Keratinocyte (primary cell): ENCODE measurements at regions not wholly inside any gene's neighbourhood (a gene's known extent, or its start where the extent isn't known, plus 50 kb on each side); places are given as distances from the start of the nearest gene placed in this dataset.

Source experiments
- DNase-seq: peaks from one replicate; pipeline ENCODE4 v3.0.0-alpha.2; 2011; ENCODE audit warnings: low read depth, missing footprints, low spot score
- FAIRE-seq: peaks from 2 replicates; lab custom pipeline; 2011; peaks lifted over from hg19 to GRCh38; lab: Jason Lieb, UNC
- H2AFZ ChIP-seq: 2 replicates; pipeline ENCODE4 v1.6.0; 2012; ENCODE audit warnings: low read length, control low read depth, inconsistent platforms; ENCODE audit not compliant: control insufficient read depth
- H3K27ac ChIP-seq: 2 replicates; pipeline ENCODE4 v1.5.1; 2011; ENCODE audit warnings: low read length; ENCODE audit not compliant: control insufficient read depth, insufficient read depth
- H3K27me3 ChIP-seq: 3 replicates; pipeline ENCODE4 v1.6.0; 2011; ENCODE audit warnings: low read length; ENCODE audit not compliant: control insufficient read depth, insufficient read depth; ENCODE audit errors: extremely low read depth
- H3K36me3 ChIP-seq, 2 experiments: 2 replicates in 1 of 2; 3 replicates in 1 of 2; pipeline ENCODE4 v1.5.1; 2011; ENCODE audit warnings: low read length in 2 of 2, mild to moderate bottlenecking in 1 of 2; ENCODE audit not compliant: control insufficient read depth in 2 of 2, insufficient read depth in 2 of 2; ENCODE audit errors: extremely low read depth in 1 of 2
- H3K4me1 ChIP-seq: 3 replicates; pipeline ENCODE4 v1.5.1; 2011; ENCODE audit warnings: low read length; ENCODE audit not compliant: control insufficient read depth, insufficient read depth; ENCODE audit errors: extremely low read depth
- H3K4me2 ChIP-seq: 3 replicates; pipeline ENCODE4 v1.6.0; 2011; ENCODE audit warnings: low read depth, low read length; ENCODE audit not compliant: control insufficient read depth, insufficient read depth; ENCODE audit errors: extremely low read depth
- H3K4me3 ChIP-seq, 3 experiments: fragments of 200-600 bp in 1 of 3; sonication (generic) in 1 of 3; 2 replicates in 2 of 3; 3 replicates in 1 of 3; pipeline ENCODE4 v1.5.1; 2011 to 2016; ENCODE audit warnings: low read length in 3 of 3, mild to moderate bottlenecking in 3 of 3, control low read depth in 2 of 3, inconsistent platforms in 1 of 3, low read depth in 1 of 3, mixed read lengths in 1 of 3, mixed run types in 1 of 3, moderate library complexity in 1 of 3; ENCODE audit not compliant: control insufficient read depth in 2 of 3, insufficient read depth in 2 of 3; ENCODE audit errors: extremely low read depth in 1 of 3
- H3K79me2 ChIP-seq: 2 replicates; pipeline ENCODE4 v1.6.0; 2012; ENCODE audit warnings: low read length; ENCODE audit not compliant: control insufficient read depth, insufficient read depth
- H3K9ac ChIP-seq: 3 replicates; pipeline ENCODE4 v1.6.0; 2011; ENCODE audit warnings: low read length; ENCODE audit not compliant: control insufficient read depth, insufficient read depth; ENCODE audit errors: extremely low read depth
- H3K9me1 ChIP-seq: 3 replicates; pipeline ENCODE4 v1.6.0; 2011; ENCODE audit warnings: low read length; ENCODE audit not compliant: control insufficient read depth, insufficient read depth; ENCODE audit errors: extremely low read depth
- H3K9me3 ChIP-seq: 2 replicates; pipeline ENCODE4 v1.5.1; 2012; ENCODE audit warnings: low read depth, low read length; ENCODE audit not compliant: control insufficient read depth
- H4K20me1 ChIP-seq: 3 replicates; pipeline ENCODE4 v1.6.0; 2011; ENCODE audit warnings: low read length; ENCODE audit not compliant: control insufficient read depth, insufficient read depth; ENCODE audit errors: extremely low read depth
- EZH2 ChIP-seq: IDR thresholded peaks from one replicate; pipeline ENCODE4 v1.6.1; 2012; ENCODE audit warnings: inconsistent platforms, mild to moderate bottlenecking, low read length, moderate library complexity
- dilution Hi-C: fragments of 300-500 bp; cut with MboI; formaldehyde crosslinking; loops from one replicate; pipeline ENCODE4 v1.7.0; 2020; ENCODE audit warnings: low sequenced_read_pairs; ENCODE audit not compliant: extremely low pct_ligation_motif_present
- TF ChIP-seq, protein P1 (sequence below), 3 experiments: IDR thresholded peaks in 1 of 3; conservative IDR thresholded peaks in 1 of 3; optimal IDR thresholded peaks in 1 of 3; 2 replicates in 2 of 3; 3 replicates in 1 of 3; pipeline versions ENCODE3 to v1.5.1; 2011; ENCODE audit warnings: low read length in 3 of 3, mild to moderate bottlenecking in 3 of 3, moderate library complexity in 2 of 3, control low read depth in 1 of 3, inconsistent platforms in 1 of 3; ENCODE audit not compliant: insufficient read depth in 2 of 3; ENCODE audit errors: extremely low read depth in 1 of 3

DNA sequence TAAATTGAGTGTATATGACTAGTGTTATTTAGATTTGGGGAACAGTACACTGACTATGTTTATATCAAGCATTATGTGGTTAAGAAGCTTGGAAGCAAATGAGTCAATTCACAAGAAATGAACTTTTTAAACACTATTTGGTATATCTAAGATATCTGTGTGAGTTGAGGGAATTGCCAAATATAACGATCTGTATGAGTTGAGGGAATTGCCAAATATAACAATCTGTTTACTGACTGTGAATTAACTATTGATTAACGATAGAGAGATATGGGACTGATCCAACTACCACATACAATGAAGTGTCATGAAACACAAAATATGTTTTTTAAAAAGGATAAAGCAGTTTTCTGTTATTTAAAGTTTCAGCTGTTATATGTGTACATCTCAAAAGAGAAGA, 301.4 kb downstream of the TENT4A start:
- no peaks in the 10 kb centered on the region for H3K36me3 ChIP-seq
- dilution Hi-C loops = no loop called here
- no peak overlapping the region for H3K9ac ChIP-seq
- no peak for TF ChIP-seq EZH2
- TF ChIP-seq, protein P1, sequence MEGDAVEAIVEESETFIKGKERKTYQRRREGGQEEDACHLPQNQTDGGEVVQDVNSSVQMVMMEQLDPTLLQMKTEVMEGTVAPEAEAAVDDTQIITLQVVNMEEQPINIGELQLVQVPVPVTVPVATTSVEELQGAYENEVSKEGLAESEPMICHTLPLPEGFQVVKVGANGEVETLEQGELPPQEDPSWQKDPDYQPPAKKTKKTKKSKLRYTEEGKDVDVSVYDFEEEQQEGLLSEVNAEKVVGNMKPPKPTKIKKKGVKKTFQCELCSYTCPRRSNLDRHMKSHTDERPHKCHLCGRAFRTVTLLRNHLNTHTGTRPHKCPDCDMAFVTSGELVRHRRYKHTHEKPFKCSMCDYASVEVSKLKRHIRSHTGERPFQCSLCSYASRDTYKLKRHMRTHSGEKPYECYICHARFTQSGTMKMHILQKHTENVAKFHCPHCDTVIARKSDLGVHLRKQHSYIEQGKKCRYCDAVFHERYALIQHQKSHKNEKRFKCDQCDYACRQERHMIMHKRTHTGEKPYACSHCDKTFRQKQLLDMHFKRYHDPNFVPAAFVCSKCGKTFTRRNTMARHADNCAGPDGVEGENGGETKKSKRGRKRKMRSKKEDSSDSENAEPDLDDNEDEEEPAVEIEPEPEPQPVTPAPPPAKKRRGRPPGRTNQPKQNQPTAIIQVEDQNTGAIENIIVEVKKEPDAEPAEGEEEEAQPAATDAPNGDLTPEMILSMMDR (optimal IDR thresholded peaks at IDR 0.05 in 1 of 3, IDR thresholded peaks at IDR 0.05 in 1 of 3, conservative IDR thresholded peaks at IDR 0.05 in 1 of 3; ENCODE audit: extremely low read depth in 1 of 3, insufficient read depth in 2 of 3, low read length in 3 of 3) = no peak
- FAIRE-seq (no peak), DNase-seq (no peak)
- no peaks in the 10 kb centered on the region for H3K79me2 ChIP-seq
- no peaks in the 10 kb centered on the region for H3K4me1 ChIP-seq
- H4K20me1 ChIP-seq = no peaks in the 10 kb centered on the region
- no peaks in the 10 kb centered on the region for H3K27me3 ChIP-seq
- no peaks in the 10 kb centered on the region for H3K9me1 ChIP-seq
- no peak overlapping the region for H3K4me2 ChIP-seq
- no peak overlapping the region for H2AFZ ChIP-seq
- H3K9me3 ChIP-seq = no peaks in the 10 kb centered on the region
- no peak overlapping the region for H3K4me3 ChIP-seq
- H3K27ac ChIP-seq = no peak overlapping the region

DNA sequence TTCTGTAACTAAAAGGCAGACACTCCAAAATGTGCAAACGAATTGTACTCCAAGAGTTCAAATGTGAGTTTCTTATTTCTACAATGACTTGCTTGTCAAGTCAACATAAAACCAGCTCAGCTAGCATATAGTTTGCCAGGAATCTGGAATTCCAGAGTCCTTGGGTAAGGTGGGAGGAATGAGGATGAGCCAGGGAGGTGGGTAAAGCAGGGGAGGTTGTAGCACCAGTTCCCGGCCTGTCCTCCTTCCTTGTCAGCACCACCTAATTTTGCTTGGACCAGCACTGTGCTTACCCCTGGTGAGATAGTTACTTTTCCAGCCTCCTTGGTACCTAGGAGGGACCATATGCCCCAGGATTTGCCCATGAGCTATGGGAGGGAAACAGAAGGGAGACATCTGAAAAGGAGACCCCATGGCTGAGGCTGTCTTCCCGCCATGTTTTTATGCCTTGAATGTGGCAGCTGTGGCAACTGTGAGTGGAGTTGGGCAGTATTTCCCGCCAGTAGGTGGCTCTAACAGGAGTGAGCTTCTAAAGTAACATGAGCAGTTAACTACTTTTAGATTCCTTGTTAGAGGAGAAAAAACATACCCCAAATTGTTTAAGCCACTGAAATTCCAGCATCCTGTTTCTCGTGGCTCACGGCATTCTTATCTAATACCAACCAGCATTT, 302.5 kb downstream of the TENT4A start:
- FAIRE-seq = no peak
- Histone ChIP-seq H2AFZ (no peak overlapping the region), H3K4me1 (no peaks in the 10 kb centered on the region), H3K27ac (no peak overlapping the region), H4K20me1 (no peaks in the 10 kb centered on the region), H3K4me3 (no peak overlapping the region), H3K79me2 (no peaks in the 10 kb centered on the region), H3K9me1 (no peaks in the 10 kb centered on the region), H3K27me3 (no peaks in the 10 kb centered on the region), H3K9ac (no peak overlapping the region), H3K36me3 (no peaks in the 10 kb centered on the region), H3K9me3 (no peaks in the 10 kb centered on the region), H3K4me2 (no peak overlapping the region)
- dilution Hi-C loops = no loop called here
- TF ChIP-seq, protein P1 (optimal IDR thresholded peaks at IDR 0.05 in 1 of 3, IDR thresholded peaks at IDR 0.05 in 1 of 3, conservative IDR thresholded peaks at IDR 0.05 in 1 of 3; ENCODE audit: extremely low read depth in 1 of 3, insufficient read depth in 2 of 3, low read length in 3 of 3) = peak in 2 of 3 experiments; percentile 2 to 16
- TF ChIP-seq EZH2 = no peak
- DNase-seq = no peak
